Colonic mucosa (tissue), 4 donors: ENCODE measurements at regions not wholly inside any gene's neighbourhood (a gene's known extent, or its start where the extent isn't known, plus 50 kb on each side); places are given as distances from the start of the nearest gene placed in this dataset.
"Not testable (repeated sequence)": the region's sequence is repeated elsewhere in the genome, so short reads cannot be mapped to it uniquely, and the experiment has no call there.

Source experiments
- DNase-seq: peaks from one replicate; pipeline ENCODE4 v3.0.0-alpha.2; 2020
- H3K27ac ChIP-seq: fragments of 200-600 bp; one replicate; pipeline ENCODE4 v1.8.0; 2021
- H3K27me3 ChIP-seq: fragments of 200-600 bp; one replicate; pipeline ENCODE4 v1.8.0; 2021
- H3K36me3 ChIP-seq: fragments of 200-600 bp; one replicate; pipeline ENCODE4 v1.8.0; 2021
- H3K4me1 ChIP-seq: fragments of 200-600 bp; one replicate; pipeline ENCODE4 v1.8.0; 2021; ENCODE audit warnings: mild to moderate bottlenecking
- H3K4me3 ChIP-seq: fragments of 200-600 bp; one replicate; pipeline ENCODE4 v1.8.0; 2021
- H3K9ac ChIP-seq, 2 donors: one replicate each; pipeline ENCODE4 v1.7.0; 2013; ENCODE audit warnings: control low read depth in 2 of 2, low read depth in 2 of 2, low read length in 2 of 2
- H3K9me3 ChIP-seq: fragments of 200-600 bp; one replicate; pipeline ENCODE4 v1.8.0; 2021
- intact Hi-C: fragments of 100-400 bp; cut with DNase I; formaldehyde crosslinking; loops from one replicate; pipeline ENCODE4 v1.14.1; 2022
- TF ChIP-seq, protein P1 (sequence below): fragments of 200-600 bp; IDR thresholded peaks from one replicate; pipeline ENCODE4 v1.8.0; 2022; ENCODE audit warnings: antibody characterized with exemption, mild to moderate bottlenecking
- donor health status: healthy.
- donor health status: DM: no; HTN: no; CAD: no.
- donor health status: DM: no; HTN: no; CAD: no.

DNA sequence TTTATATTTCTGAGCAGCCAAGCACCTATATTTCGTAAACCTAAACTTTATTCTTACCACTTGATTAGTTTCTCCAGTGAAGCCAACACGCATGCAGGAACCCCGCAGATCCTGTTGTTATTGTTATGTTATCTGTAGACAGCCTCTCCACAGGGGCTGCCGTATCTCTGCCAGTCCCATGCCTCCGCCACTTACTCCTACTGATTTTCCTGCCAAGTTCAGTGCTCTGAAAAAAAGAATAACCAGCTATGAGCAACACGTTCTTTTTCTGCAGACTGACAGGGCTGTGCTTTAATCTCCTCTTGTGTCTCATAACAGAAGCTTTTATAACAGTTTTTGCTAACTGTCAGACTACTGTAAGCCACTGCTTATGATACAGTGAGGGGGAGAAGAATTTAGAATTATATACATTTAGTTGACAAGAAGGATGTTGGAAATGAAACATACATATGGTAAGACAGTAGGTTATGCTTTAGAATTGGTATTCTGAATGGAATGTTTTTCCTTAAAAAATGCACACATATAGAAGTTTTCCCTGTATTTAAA is 347.4 kb downstream of the SI start:
- Histone ChIP-seq H3K27me3 (no peaks in the 10 kb centered on the region), H3K9ac (no peak overlapping the region), H3K27ac (no peak overlapping the region), H3K36me3 (no peaks in the 10 kb centered on the region), H3K4me3 (no peak overlapping the region), H3K9me3 (no peaks in the 10 kb centered on the region), H3K4me1 (no peaks in the 10 kb centered on the region)
- intact Hi-C loops = no loop called here
- TF ChIP-seq, protein P1, sequence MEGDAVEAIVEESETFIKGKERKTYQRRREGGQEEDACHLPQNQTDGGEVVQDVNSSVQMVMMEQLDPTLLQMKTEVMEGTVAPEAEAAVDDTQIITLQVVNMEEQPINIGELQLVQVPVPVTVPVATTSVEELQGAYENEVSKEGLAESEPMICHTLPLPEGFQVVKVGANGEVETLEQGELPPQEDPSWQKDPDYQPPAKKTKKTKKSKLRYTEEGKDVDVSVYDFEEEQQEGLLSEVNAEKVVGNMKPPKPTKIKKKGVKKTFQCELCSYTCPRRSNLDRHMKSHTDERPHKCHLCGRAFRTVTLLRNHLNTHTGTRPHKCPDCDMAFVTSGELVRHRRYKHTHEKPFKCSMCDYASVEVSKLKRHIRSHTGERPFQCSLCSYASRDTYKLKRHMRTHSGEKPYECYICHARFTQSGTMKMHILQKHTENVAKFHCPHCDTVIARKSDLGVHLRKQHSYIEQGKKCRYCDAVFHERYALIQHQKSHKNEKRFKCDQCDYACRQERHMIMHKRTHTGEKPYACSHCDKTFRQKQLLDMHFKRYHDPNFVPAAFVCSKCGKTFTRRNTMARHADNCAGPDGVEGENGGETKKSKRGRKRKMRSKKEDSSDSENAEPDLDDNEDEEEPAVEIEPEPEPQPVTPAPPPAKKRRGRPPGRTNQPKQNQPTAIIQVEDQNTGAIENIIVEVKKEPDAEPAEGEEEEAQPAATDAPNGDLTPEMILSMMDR = no peak
- no peak for DNase-seq

DNA sequence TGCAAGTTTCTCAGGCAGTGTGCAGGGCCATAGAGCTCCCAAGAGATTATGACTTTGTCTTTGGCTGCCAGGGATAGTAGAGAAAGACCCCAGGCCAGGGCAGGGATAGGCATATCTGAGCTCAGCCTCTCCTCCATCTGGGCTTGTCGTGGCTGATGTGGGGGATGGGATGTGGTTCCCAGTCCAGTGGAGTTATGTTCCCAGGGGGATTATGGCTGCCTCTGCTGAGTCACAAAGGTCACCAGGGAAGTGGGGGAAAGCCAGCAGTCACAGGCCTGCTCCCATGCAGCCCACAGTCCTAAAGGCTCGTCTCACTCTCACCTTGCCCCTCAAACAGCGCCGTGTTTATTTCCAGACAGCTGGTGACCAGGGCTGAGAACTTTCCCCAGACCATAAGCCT is 354.9 kb downstream of the SI start:
- no peak overlapping the region for H3K4me3 ChIP-seq
- no peaks in the 10 kb centered on the region for H3K27me3 ChIP-seq
- DNase-seq = no peak
- H3K36me3 ChIP-seq = no peaks in the 10 kb centered on the region
- intact Hi-C loops = no loop called here
- no peak overlapping the region for H3K27ac ChIP-seq
- H3K4me1 ChIP-seq = no peaks in the 10 kb centered on the region
- no peak overlapping the region for H3K9ac ChIP-seq
- H3K9me3 ChIP-seq = no peaks in the 10 kb centered on the region
- TF ChIP-seq, protein P1 = no peak

DNA sequence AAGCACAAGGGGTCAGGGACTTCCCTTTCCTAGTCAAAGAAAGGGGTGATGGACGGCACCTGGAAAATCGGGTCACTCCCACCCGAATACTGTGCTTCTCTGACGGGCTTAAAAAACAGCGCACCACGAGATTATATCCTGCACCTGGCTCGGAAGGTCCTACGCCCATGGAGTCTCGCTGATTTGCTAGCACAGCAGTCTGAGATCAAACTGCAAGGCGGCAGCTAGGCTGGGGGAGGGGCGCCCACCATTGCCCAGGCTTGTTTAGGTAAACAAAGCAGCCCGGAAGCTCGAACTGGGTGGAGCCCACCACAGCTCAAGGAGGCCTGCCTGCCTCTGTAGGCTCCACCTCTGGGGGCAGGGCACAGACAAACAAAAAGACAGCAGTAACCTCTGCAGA is 375.5 kb downstream of the SI start:
- intact Hi-C loops, H3K4me1 ChIP-seq: not testable (repeated sequence)

DNA sequence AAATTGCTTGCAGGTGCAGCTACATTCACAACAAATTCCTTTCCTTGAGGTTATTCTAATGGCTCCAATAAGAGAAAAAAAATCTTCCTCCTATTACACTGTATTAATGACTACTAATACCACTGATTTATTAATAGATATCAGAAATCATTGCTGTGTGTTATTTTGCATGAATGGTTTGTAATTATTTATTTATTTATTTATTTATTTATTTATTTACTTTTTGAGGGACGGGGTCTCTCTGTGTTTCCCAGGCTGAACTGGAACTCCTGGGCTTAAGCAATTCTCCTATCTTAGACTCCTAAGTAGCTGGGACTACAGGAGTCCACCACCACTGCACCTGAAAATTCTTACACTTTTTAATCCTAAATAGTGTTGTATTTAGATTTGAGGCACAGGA is 390.4 kb downstream of the SI start:
- Histone ChIP-seq H3K27me3 (no peaks in the 10 kb centered on the region), H3K36me3 (no peaks in the 10 kb centered on the region), H3K9me3 (no peaks in the 10 kb centered on the region), H3K4me1 (no peaks in the 10 kb centered on the region), H3K9ac (no peak overlapping the region), H3K4me3 (no peak overlapping the region), H3K27ac (no peak overlapping the region)
- TF ChIP-seq, protein P1 = no peak
- no peak for DNase-seq
- intact Hi-C loops = no loop called here

More for the DNA sequence above, 375.5 kb downstream of the SI start:
- H3K4me3 ChIP-seq, H3K27me3 ChIP-seq, H3K36me3 ChIP-seq, H3K9ac ChIP-seq, H3K9me3 ChIP-seq, H3K27ac ChIP-seq, DNase-seq: not testable (repeated sequence)

DNA sequence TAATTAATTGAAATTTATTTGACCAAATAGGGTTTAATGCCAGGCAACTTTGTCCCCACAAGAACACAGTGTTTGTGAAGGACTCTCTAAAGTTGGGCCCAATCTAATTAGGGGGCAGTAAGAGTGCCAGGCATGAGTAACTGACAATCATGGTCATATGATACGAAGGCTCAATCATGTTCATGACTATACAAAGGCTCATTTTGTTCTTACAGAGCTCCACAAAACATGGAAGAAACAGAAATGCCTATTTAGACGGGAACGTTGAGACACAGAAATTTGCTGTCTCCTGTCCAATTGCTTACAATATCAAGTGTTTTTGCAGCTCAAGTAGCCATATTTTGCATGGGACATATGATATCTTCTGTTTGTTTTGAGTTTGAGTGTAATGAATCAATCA is 391.1 kb downstream of the SI start:
- Histone ChIP-seq H3K27me3 (no peaks in the 10 kb centered on the region), H3K27ac (no peak overlapping the region), H3K4me1 (no peaks in the 10 kb centered on the region), H3K4me3 (no peak overlapping the region), H3K9ac (no peak overlapping the region), H3K36me3 (no peaks in the 10 kb centered on the region), H3K9me3 (no peaks in the 10 kb centered on the region)
- no peak for DNase-seq
- TF ChIP-seq, protein P1 = no peak
- intact Hi-C loops = no loop called here

DNA sequence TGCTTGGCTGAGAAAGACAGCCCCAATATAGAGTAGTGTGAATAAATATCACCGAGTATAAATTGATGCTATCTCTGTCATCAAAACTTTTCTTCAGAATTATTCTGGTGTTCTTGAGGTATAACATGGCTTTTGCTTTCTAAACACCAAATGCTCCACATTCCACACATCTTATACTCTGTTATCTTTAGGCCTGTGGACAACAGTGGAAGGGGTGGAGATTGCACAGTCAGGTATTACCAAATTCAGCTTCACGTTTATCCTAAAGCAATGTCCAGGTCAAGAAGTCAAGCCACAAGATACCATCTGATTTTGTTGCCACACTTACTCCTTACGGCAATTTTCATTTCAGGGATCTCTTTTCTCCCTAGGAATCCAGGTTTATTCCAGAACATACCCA is 394.8 kb downstream of the SI start:
- H3K36me3 ChIP-seq = no peaks in the 10 kb centered on the region
- intact Hi-C loops = no loop called here

More for the DNA sequence above, 394.8 kb downstream of the SI start:
- TF ChIP-seq, protein P1 = no peak
- no peaks in the 10 kb centered on the region for H3K27me3 ChIP-seq
- H3K27ac ChIP-seq = no peak overlapping the region
- H3K4me1 ChIP-seq = no peaks in the 10 kb centered on the region
- H3K4me3 ChIP-seq = no peak overlapping the region
- H3K9ac ChIP-seq = no peak overlapping the region
- no peaks in the 10 kb centered on the region for H3K9me3 ChIP-seq
- DNase-seq = no peak
